Thyroid gland (tissue), 4 donors: ENCODE measurements at regions not wholly inside any gene's neighbourhood (a gene's known extent, or its start where the extent isn't known, plus 50 kb on each side); places are given as distances from the start of the nearest gene placed in this dataset.

Source experiments
- CTCF ChIP-seq, 6 experiments: fragments of 200-600 bp in 3 of 6; fragments of 450-650 bp in 3 of 6; sonication (generic) in 3 of 6; IDR thresholded peaks; one replicate each; pipeline ENCODE4 v1.5.1; 2016 to 2019; ENCODE audit warnings: antibody characterized with exemption in 6 of 6, mild to moderate bottlenecking in 2 of 6, inconsistent platforms in 1 of 6, moderate library complexity in 1 of 6
- POLR2A ChIP-seq, 2 donors: fragments of 450-650 bp; IDR thresholded peaks; one replicate each; pipeline ENCODE4 v1.6.1; 2017; ENCODE audit warnings: antibody characterized with exemption in 2 of 2, mild to moderate bottlenecking in 2 of 2, moderate library complexity in 1 of 2

GRCh38 chrX:42996861-42997260 lies 218.9 kb upstream of the PPP1R2C start:
- no peak for TF ChIP-seq CTCF (IDR thresholded peaks at IDR 0.05)
- no peak for TF ChIP-seq POLR2A (IDR thresholded peaks at IDR 0.05)
